ENCODE measurements at regions not wholly inside any gene's neighbourhood (a gene's known extent, or its start where the extent isn't known, plus 50 kb on each side); places are given as distances from the start of the nearest gene placed in this dataset.
A peak's percentile ranks its signal among the peaks of the same experiment; 100 is the strongest.

- no peak for TF ChIP-seq ETV6 (conservative IDR thresholded peaks at IDR 0.05 in 1 of 2, IDR thresholded peaks at IDR 0.05 in 1 of 2; ENCODE audit: borderline replicate concordance in 1 of 2, low read depth in 1 of 2)
- TF ChIP-seq MYC (IDR thresholded peaks at IDR 0.05; ENCODE audit: insufficient read depth, insufficient read length, insufficient replicate concordance, low read length, severe bottlenecking): no peak
- TF ChIP-seq CREM (IDR thresholded peaks at IDR 0.05; ENCODE audit: low read depth): no peak
- no peak for TF ChIP-seq POLR2AphosphoS5 (IDR thresholded peaks at IDR 0.05; ENCODE audit: low read length)
- no peak for TF ChIP-seq TAF1 (IDR thresholded peaks at IDR 0.05; ENCODE audit: borderline replicate concordance, low read depth, low read length)
These were observed 488.7 kb upstream of the USP24 start (continued) for GRCh38 chr1:55703726-55704363.

GRCh38 chr1:55702064-55702463 lies 486.9 kb upstream of the USP24 start:
- DNase-seq (ENCODE audit: low read depth, low spot score) (no peak), ATAC-seq (peak; percentile 85), FAIRE-seq (peak; percentile 77)
- ChIA-PET CTCF (interaction anchor here (1.0 to 3.5 kb wide), 5 partner anchors 23 to 1006 kb away, joined by 3 to 30 read pairs (median 5); no protein-coding TSS in a partner anchor), SMC1A (ENCODE audit: uncharacterized antibody, unreplicated experiment) (interaction anchor here (0.6 to 1.2 kb wide), 5 partner anchors 61 to 887 kb away, joined by 3 to 4 read pairs (median 3); no protein-coding TSS in a partner anchor), POLR2A (no interaction called here), RAD21 (ENCODE audit: unreplicated experiment) (interaction anchor here (1.2 to 3.4 kb wide), 2 partner anchors 876 to 883 kb away, joined by 4 to 15 read pairs; no protein-coding TSS in a partner anchor)
- no peaks in the 10 kb centered on the region for H3K4me1 ChIP-seq (ENCODE audit: control insufficient read depth, insufficient read depth, low read length)
- H3K9ac ChIP-seq (ENCODE audit: control insufficient read depth, insufficient read depth, low read length): no peak overlapping the region
- H4K20me1 ChIP-seq (ENCODE audit: control insufficient read depth, insufficient read depth): no peaks in the 10 kb centered on the region
- H3K27me3 ChIP-seq (replicated peaks in 1 of 2; ENCODE audit: control insufficient read depth in 2 of 2, insufficient read depth in 2 of 2, low read length in 1 of 2): no peaks in the 10 kb centered on the region
- no peaks in the 10 kb centered on the region for H3K36me3 ChIP-seq (ENCODE audit: control insufficient read depth in 2 of 2, insufficient read depth in 2 of 2, low read length in 1 of 2)
- H3K4me3 ChIP-seq: no peak overlapping the region
- no peak overlapping the region for H2AFZ ChIP-seq (ENCODE audit: control insufficient read depth, low read depth, low read length)
- peak; percentile 48; the same call in 1 of the 2 replicates for TF ChIP-seq SMC3 (IDR thresholded peaks at IDR 0.05; ENCODE audit: borderline replicate concordance, low read length)
- no peak for TF ChIP-seq SKIL (IDR thresholded peaks at IDR 0.05; ENCODE audit: low read depth, poor library complexity, severe bottlenecking)
- TF ChIP-seq RAD21 (IDR thresholded peaks at IDR 0.05; ENCODE audit: insufficient read depth, low read depth, low read length): peak; percentile 57
- peak; percentile 64 to 90 (median 83) for TF ChIP-seq CTCF (IDR thresholded peaks at IDR 0.05 in 2 of 3, conservative IDR thresholded peaks at IDR 0.05 in 1 of 3; ENCODE audit: control insufficient read depth in 2 of 3, extremely low read depth in 1 of 3, insufficient read depth in 1 of 3, low read depth in 3 of 3, low read length in 3 of 3)
- no peak overlapping the region for H3K4me2 ChIP-seq (ENCODE audit: control insufficient read depth, insufficient read depth)
- in situ Hi-C loops (cut with MboI) (loop anchor here (10.0 kb wide), 1 partner anchor 883 kb away; no protein-coding TSS in a partner anchor), intact Hi-C loops (cut with micrococcal nuclease; ENCODE audit: unreplicated experiment) (loop anchor here (2.0 to 5.0 kb wide), 2 partner anchors 705 to 879 kb away; no protein-coding TSS in a partner anchor)
- no peaks in the 10 kb centered on the region for H3K9me3 ChIP-seq (replicated peaks; ENCODE audit: control insufficient read depth, insufficient read depth, low read length)
- H3K27ac ChIP-seq (ENCODE audit: control insufficient read depth, insufficient read depth): no peak overlapping the region
- BruUV-seq (replicated peaks): no TSS peak
- H3K79me2 ChIP-seq (ENCODE audit: control insufficient read depth, insufficient read depth, low read length): no peaks in the 10 kb centered on the region
- WGBS (ENCODE audit: insufficient coverage, insufficient replicate concordance, low lambda C conversion rate, missing lambda C conversion rate): 0% methylated on average over 1 of the region's 1 CpG
